Femur (tissue), 1 donor: ENCODE measurements at regions not wholly inside any gene's neighbourhood (a gene's known extent, or its start where the extent isn't known, plus 50 kb on each side); places are given as distances from the start of the nearest gene placed in this dataset.
"Not testable (repeated sequence)": the region's sequence is repeated elsewhere in the genome, so short reads cannot be mapped to it uniquely, and the experiment has no call there.

Experiments
- DNase-seq: peaks from one replicate; pipeline ENCODE4 v3.0.0-alpha.2; 2017

GRCh38 chr7:15143936-15144335 lies 241.4 kb upstream of the DGKB start:
- no peak for DNase-seq

GRCh38 chr7:15143121-15143520 lies 240.6 kb upstream of the DGKB start:
- DNase-seq, result no peak

- no peak for DNase-seq
Observed at GRCh38 chr7:15140431-15140830, 237.9 kb upstream of the DGKB start.

GRCh38 chr7:15131661-15132060 lies 229.1 kb upstream of the DGKB start:
- DNase-seq, result no peak

- DNase-seq, result no peak
Observed at GRCh38 chr7:15130666-15131541, 228.4 kb upstream of the DGKB start.

GRCh38 chr7:15128716-15129115 lies 226.2 kb upstream of the DGKB start:
- DNase-seq, result no peak

- DNase-seq, result not testable (repeated sequence)
Observed at GRCh38 chr7:15126653-15127052, 224.1 kb upstream of the DGKB start.

GRCh38 chr7:15123901-15124300 lies 221.3 kb upstream of the DGKB start:
- DNase-seq, result no peak

- DNase-seq, result no peak
Observed at GRCh38 chr7:15113752-15114151, 211.2 kb upstream of the DGKB start.

GRCh38 chr7:15105711-15106110 lies 203.2 kb upstream of the DGKB start:
- no peak for DNase-seq

GRCh38 chr7:15104411-15105092 lies 202.0 kb upstream of the DGKB start:
- no peak for DNase-seq

GRCh38 chr7:15099074-15099473 lies 196.5 kb upstream of the DGKB start:
- DNase-seq, result no peak

GRCh38 chr7:15096853-15097252 lies 194.3 kb upstream of the DGKB start:
- DNase-seq, result no peak

GRCh38 chr7:15094989-15095388 lies 192.4 kb upstream of the DGKB start:
- no peak for DNase-seq

- no peak for DNase-seq
Observed at GRCh38 chr7:15087771-15088170, 185.2 kb upstream of the DGKB start.

- DNase-seq, result no peak
Observed at GRCh38 chr7:15086862-15087261, 184.3 kb upstream of the DGKB start.

- DNase-seq, result no peak
Observed at GRCh38 chr7:15086131-15086611, 183.6 kb upstream of the DGKB start.

GRCh38 chr7:15085366-15085765 lies 182.8 kb upstream of the DGKB start:
- no peak for DNase-seq

GRCh38 chr7:15084368-15084767 lies 181.8 kb upstream of the DGKB start:
- no peak for DNase-seq

GRCh38 chr7:15081891-15082290 lies 179.3 kb upstream of the DGKB start:
- no peak for DNase-seq

- DNase-seq, result no peak
Observed at GRCh38 chr7:15073301-15073700, 170.8 kb upstream of the DGKB start.

GRCh38 chr7:15068324-15068723 lies 165.8 kb upstream of the DGKB start:
- DNase-seq, result no peak

GRCh38 chr7:15057272-15057671 lies 154.7 kb upstream of the DGKB start:
- no peak for DNase-seq

- DNase-seq, result not testable (repeated sequence)
Observed at GRCh38 chr7:15054304-15054703, 151.8 kb upstream of the DGKB start.
